ENCODE measurements at regions not wholly inside any gene's neighbourhood (a gene's known extent, or its start where the extent isn't known, plus 50 kb on each side); places are given as distances from the start of the nearest gene placed in this dataset.
"Not testable (repeated sequence)": the region's sequence is repeated elsewhere in the genome, so short reads cannot be mapped to it uniquely, and the experiment has no call there.

DNA sequence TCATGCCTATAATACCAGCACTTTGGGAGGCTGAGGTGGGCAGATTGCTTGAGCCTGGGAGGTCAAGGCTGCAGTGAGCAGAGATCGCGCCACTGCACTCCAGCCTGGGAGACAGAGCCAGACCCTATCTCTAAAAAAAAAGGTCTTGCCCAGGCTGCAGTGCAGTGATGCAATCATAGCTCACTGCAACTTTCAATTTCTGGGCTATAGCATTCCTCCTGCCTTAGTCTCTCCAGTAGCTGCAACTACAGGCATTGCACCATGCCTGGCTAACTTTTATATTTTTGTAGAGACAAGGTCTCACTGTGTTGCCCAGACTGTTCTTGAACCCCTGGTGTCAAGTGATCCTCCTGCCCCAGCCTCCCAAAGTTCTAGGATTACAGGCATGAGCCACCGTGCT is 90.4 kb upstream of the TSC22D1 start:
- ATAC-seq; H3K36me3 Mint-ChIP-seq (ENCODE audit: insufficient read depth); H3K9me3 Mint-ChIP-seq; H3K4me3 Mint-ChIP-seq; DNase-seq; H3K4me1 Mint-ChIP-seq (ENCODE audit: low read depth); H3K27me3 Mint-ChIP-seq (ENCODE audit: low read depth): not testable (repeated sequence)

DNA sequence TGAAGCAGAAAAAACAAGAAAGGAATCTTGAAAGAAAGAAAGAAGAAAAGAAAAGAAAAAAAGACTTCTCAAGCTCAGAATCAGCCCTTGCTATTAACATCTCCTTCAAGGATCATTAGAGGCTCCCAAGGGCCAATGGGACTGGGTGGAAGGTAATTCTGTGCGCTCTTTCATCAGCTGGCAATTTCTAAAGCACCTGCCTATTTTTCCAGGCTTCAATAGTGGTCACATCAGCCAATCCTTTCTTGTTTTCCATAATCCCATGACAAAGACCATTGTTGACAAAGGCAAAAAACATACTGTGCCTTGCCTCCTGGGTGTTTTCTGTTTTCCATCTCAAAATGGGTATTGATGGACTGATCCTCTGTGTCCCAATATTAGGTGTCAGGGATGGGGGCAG is 88.2 kb upstream of the TSC22D1 start:
- H3K9me3 Mint-ChIP-seq, result no peaks in the 10 kb centered on the region
- no peaks in the 10 kb centered on the region for H3K36me3 Mint-ChIP-seq (ENCODE audit: insufficient read depth)
- H3K4me1 Mint-ChIP-seq (ENCODE audit: low read depth), result no peaks in the 10 kb centered on the region
- DNase-seq (no peak), ATAC-seq (no peak)
- H3K4me3 Mint-ChIP-seq, result no peak overlapping the region
- peaks cover 10% of the 10 kb centered on the region for H3K27me3 Mint-ChIP-seq (ENCODE audit: low read depth)

DNA sequence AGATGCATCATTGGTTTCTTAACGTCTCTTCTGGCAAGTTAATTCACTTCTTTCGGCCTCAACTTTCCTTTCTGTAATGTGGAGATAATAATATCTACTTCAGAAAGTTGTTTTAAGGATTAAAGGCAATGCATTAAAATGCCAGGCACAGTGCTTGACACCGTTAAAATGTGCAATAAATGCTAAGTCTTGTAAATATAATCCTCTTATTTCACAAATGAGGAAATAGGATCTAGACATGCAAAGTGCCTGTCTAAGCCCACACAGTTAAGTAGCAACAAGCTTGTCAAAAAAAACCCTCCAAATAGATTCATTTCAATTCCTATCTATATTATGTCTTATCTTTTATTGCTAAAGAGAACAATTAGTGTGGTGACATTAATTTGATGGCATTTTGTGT is 86.4 kb upstream of the TSC22D1 start:
- Mint-ChIP-seq H3K36me3 (ENCODE audit: insufficient read depth) (no peaks in the 10 kb centered on the region), H3K9me3 (no peaks in the 10 kb centered on the region), H3K27me3 (ENCODE audit: low read depth) (peaks cover 10% of the 10 kb centered on the region), H3K4me1 (ENCODE audit: low read depth) (no peaks in the 10 kb centered on the region), H3K4me3 (no peak overlapping the region)
- DNase-seq, result no peak
- ATAC-seq, result no peak

- ATAC-seq (no peak), DNase-seq (no peak)
- Mint-ChIP-seq H3K4me1 (ENCODE audit: low read depth) (no peaks in the 10 kb centered on the region), H3K9me3 (no peaks in the 10 kb centered on the region), H3K27me3 (ENCODE audit: low read depth) (peaks cover 10% of the 10 kb centered on the region), H3K36me3 (ENCODE audit: insufficient read depth) (no peaks in the 10 kb centered on the region), H3K4me3 (no peak overlapping the region)
Measured at GRCh38 chr13:44661936-44662335, 85.8 kb upstream of the TSC22D1 start.

DNA sequence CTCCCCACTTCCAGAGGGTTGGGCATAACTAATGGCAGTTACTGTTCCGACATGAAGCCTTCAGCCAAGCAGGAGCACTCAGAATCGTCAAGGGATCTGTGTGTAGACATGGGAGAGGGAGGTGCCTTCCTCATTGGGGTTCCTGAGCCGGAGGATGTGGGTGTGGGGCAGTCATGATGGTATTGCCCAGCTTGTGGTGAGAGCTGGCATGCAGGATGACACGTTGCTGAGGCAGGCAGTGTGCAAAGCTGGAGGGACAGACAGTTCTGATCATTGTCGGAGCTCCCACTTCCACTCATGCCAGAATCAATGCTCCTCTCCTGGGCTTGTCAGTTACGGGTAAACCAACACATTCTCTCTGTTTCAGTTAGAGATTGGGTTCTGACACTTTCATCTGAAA is 83.9 kb upstream of the TSC22D1 start:
- no peaks in the 10 kb centered on the region for H3K36me3 Mint-ChIP-seq (ENCODE audit: insufficient read depth)
- no peak for DNase-seq
- H3K4me3 Mint-ChIP-seq, result no peak overlapping the region
- H3K27me3 Mint-ChIP-seq (ENCODE audit: low read depth), result peaks cover 6% of the 10 kb centered on the region
- no peaks in the 10 kb centered on the region for H3K4me1 Mint-ChIP-seq (ENCODE audit: low read depth)
- H3K9me3 Mint-ChIP-seq, result no peaks in the 10 kb centered on the region
- no peak for ATAC-seq

- Mint-ChIP-seq H3K4me1 (ENCODE audit: low read depth) (peaks cover 4% of the 10 kb centered on the region), H3K9me3 (no peaks in the 10 kb centered on the region), H3K4me3 (no peak overlapping the region), H3K36me3 (ENCODE audit: insufficient read depth) (no peaks in the 10 kb centered on the region), H3K27me3 (ENCODE audit: low read depth) (peaks cover 12% of the 10 kb centered on the region)
- ATAC-seq (no peak), DNase-seq (no peak)
Measured at GRCh38 chr13:44652962-44653660, 77.0 kb upstream of the TSC22D1 start.

DNA sequence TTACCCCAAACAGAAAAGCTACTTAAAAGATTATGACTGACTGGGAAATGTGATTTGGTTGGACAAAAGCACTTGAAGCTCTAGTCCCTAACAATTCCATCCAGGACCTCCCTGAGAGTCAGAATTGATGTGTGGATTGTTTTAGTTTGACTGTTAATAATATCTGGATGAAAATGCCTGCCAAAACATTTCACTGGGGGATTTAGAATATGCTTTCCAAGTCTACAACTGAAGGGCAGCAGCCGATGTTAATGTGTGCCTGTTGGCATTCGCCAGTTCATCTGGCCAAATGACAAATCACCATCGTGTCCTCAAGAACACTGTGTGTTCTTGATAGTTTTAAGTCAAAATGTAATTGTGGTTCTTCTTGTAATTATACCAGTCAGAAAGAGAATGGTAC is 76.0 kb upstream of the TSC22D1 start:
- DNase-seq (no peak), ATAC-seq (no peak)
- H3K36me3 Mint-ChIP-seq (ENCODE audit: insufficient read depth), result no peaks in the 10 kb centered on the region
- peaks cover 5% of the 10 kb centered on the region for H3K4me1 Mint-ChIP-seq (ENCODE audit: low read depth)
- H3K4me3 Mint-ChIP-seq, result no peak overlapping the region
- no peaks in the 10 kb centered on the region for H3K9me3 Mint-ChIP-seq
- H3K27me3 Mint-ChIP-seq (ENCODE audit: low read depth), result peaks cover 12% of the 10 kb centered on the region

GRCh38 chr13:44651724-44652123 is 75.6 kb upstream of the TSC22D1 start:
- peaks cover 14% of the 10 kb centered on the region for H3K27me3 Mint-ChIP-seq (ENCODE audit: low read depth)
- H3K4me1 Mint-ChIP-seq (ENCODE audit: low read depth), result peaks cover 5% of the 10 kb centered on the region
- DNase-seq (no peak), ATAC-seq (no peak)
- no peak overlapping the region for H3K4me3 Mint-ChIP-seq
- H3K9me3 Mint-ChIP-seq, result no peaks in the 10 kb centered on the region
- no peaks in the 10 kb centered on the region for H3K36me3 Mint-ChIP-seq (ENCODE audit: insufficient read depth)

DNA sequence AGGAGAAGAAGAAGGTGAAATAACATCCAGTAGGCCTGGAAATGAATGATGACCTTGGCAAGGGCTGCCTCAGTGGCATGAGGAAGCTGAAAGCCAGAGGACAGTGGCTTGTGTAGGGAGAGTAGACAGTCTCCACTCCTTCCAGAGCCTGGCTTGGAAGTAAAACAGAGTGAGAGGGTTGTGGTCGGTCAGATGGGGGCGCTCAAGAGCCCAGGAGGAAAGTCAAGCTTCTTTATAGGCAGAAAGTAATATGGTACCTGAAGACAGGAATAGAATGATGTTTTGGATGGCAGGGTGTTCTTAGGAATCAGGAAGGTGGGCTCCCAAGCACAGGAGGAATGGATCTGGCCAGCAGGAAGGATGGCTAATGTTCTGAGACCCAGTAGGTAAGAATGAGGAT is 75.1 kb upstream of the TSC22D1 start:
- ATAC-seq (no peak), DNase-seq (no peak)
- Mint-ChIP-seq H3K4me3 (no peak overlapping the region), H3K9me3 (no peaks in the 10 kb centered on the region), H3K36me3 (ENCODE audit: insufficient read depth) (no peaks in the 10 kb centered on the region), H3K27me3 (ENCODE audit: low read depth) (peaks cover 15% of the 10 kb centered on the region), H3K4me1 (ENCODE audit: low read depth) (peaks cover 5% of the 10 kb centered on the region)

- no peak for ATAC-seq
- Mint-ChIP-seq H3K36me3 (ENCODE audit: insufficient read depth) (no peaks in the 10 kb centered on the region), H3K4me1 (ENCODE audit: low read depth) (peaks cover 5% of the 10 kb centered on the region), H3K4me3 (no peak overlapping the region), H3K9me3 (no peaks in the 10 kb centered on the region), H3K27me3 (ENCODE audit: low read depth) (peaks cover 15% of the 10 kb centered on the region)
- DNase-seq, result no peak
Measured at GRCh38 chr13:44649834-44650233, 73.7 kb upstream of the TSC22D1 start.

DNA sequence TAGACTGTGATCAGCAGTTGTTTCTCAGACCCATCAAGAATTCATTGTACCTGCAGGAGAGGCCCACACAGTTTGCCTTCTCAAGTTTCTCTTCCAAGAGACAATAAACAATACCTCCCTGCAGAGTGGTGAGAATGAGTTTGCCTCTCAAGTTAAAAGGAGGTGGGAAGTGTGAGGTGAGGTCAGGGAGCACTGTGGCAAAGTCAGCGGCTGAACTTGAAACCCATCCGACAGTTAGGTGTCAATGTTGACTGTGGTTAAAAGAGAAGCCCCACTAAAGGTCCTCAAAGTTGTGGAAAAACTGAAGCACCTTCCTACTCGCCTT is 72.9 kb upstream of the TSC22D1 start:
- ATAC-seq, result peak; percentile 85 to 89
- DNase-seq, result no peak
- H3K27me3 Mint-ChIP-seq (ENCODE audit: low read depth), result peaks cover 17% of the 10 kb centered on the region
- H3K9me3 Mint-ChIP-seq, result no peaks in the 10 kb centered on the region
- H3K4me3 Mint-ChIP-seq, result no peak overlapping the region
- no peaks in the 10 kb centered on the region for H3K36me3 Mint-ChIP-seq (ENCODE audit: insufficient read depth)
- H3K4me1 Mint-ChIP-seq (ENCODE audit: low read depth), result peaks cover 5% of the 10 kb centered on the region

- peaks cover 17% of the 10 kb centered on the region for H3K27me3 Mint-ChIP-seq (ENCODE audit: low read depth)
- peaks cover 5% of the 10 kb centered on the region for H3K4me1 Mint-ChIP-seq (ENCODE audit: low read depth)
- DNase-seq, result no peak
- H3K4me3 Mint-ChIP-seq, result no peak overlapping the region
- ATAC-seq, result peak; percentile 72 to 75
- no peaks in the 10 kb centered on the region for H3K36me3 Mint-ChIP-seq (ENCODE audit: insufficient read depth)
- H3K9me3 Mint-ChIP-seq, result no peaks in the 10 kb centered on the region
Measured at GRCh38 chr13:44648392-44649103, 72.4 kb upstream of the TSC22D1 start.

- ATAC-seq; DNase-seq; H3K4me3 Mint-ChIP-seq; H3K9me3 Mint-ChIP-seq; H3K36me3 Mint-ChIP-seq (ENCODE audit: insufficient read depth); H3K4me1 Mint-ChIP-seq (ENCODE audit: low read depth): not testable (repeated sequence)
- H3K27me3 Mint-ChIP-seq (ENCODE audit: low read depth), result peaks cover 14% of the 10 kb centered on the region
Measured at GRCh38 chr13:44647560-44647959, 71.4 kb upstream of the TSC22D1 start.

GRCh38 chr13:44646044-44646443 is 69.9 kb upstream of the TSC22D1 start:
- ATAC-seq (no peak), DNase-seq (no peak)
- Mint-ChIP-seq H3K4me3 (no peak overlapping the region), H3K4me1 (ENCODE audit: low read depth) (peaks cover 5% of the 10 kb centered on the region), H3K27me3 (ENCODE audit: low read depth) (peaks cover 5% of the 10 kb centered on the region), H3K36me3 (ENCODE audit: insufficient read depth) (no peaks in the 10 kb centered on the region), H3K9me3 (no peaks in the 10 kb centered on the region)

- no peak for ATAC-seq
- Mint-ChIP-seq H3K4me1 (ENCODE audit: low read depth) (peaks cover 2% of the 10 kb centered on the region), H3K27me3 (ENCODE audit: low read depth) (peaks cover 5% of the 10 kb centered on the region), H3K9me3 (no peaks in the 10 kb centered on the region), H3K36me3 (ENCODE audit: insufficient read depth) (no peaks in the 10 kb centered on the region), H3K4me3 (no peak overlapping the region)
- no peak for DNase-seq
Measured at GRCh38 chr13:44643256-44643655, 67.1 kb upstream of the TSC22D1 start.

Data from activated T-cell treated with anti-CD3 and anti-CD28 coated beads, Interleukin-2, amount 50 U/mL, for 4 hours (primary cell).